ENCODE measurements at regions not wholly inside any gene's neighbourhood (a gene's known extent, or its start where the extent isn't known, plus 50 kb on each side); places are given as distances from the start of the nearest gene placed in this dataset.
A peak's percentile ranks its signal among the peaks of the same experiment; 100 is the strongest.

DNA sequence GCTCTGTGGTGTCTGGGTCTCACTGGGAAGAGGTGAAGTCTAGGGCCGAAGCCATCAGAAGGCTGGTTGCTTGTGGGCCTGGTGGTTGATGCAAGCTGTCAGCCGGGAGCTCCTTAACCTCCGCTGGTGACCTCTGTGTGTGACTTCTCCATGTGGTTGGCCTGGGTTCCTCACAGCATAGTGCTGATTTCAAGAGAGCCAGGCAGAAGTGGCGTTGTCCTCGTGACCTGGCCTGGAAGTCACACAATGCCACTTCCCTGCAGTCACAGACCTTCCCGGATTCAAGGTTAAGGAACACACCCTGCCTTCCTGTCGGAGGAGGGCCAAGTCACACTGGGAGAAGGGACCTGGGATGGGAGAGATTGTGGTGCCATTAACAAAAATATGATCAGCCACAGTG lies 303.7 kb upstream of the HS6ST1 start:
- TF ChIP-seq, protein P1, sequence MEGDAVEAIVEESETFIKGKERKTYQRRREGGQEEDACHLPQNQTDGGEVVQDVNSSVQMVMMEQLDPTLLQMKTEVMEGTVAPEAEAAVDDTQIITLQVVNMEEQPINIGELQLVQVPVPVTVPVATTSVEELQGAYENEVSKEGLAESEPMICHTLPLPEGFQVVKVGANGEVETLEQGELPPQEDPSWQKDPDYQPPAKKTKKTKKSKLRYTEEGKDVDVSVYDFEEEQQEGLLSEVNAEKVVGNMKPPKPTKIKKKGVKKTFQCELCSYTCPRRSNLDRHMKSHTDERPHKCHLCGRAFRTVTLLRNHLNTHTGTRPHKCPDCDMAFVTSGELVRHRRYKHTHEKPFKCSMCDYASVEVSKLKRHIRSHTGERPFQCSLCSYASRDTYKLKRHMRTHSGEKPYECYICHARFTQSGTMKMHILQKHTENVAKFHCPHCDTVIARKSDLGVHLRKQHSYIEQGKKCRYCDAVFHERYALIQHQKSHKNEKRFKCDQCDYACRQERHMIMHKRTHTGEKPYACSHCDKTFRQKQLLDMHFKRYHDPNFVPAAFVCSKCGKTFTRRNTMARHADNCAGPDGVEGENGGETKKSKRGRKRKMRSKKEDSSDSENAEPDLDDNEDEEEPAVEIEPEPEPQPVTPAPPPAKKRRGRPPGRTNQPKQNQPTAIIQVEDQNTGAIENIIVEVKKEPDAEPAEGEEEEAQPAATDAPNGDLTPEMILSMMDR (IDR thresholded peaks at IDR 0.05; ENCODE audit: insufficient read depth, low read length): no peak
- no peak overlapping the region for H3K4me3 ChIP-seq (ENCODE audit: low read depth, low read length)
- DNase-seq (ENCODE audit: low read depth): no peak

DNA sequence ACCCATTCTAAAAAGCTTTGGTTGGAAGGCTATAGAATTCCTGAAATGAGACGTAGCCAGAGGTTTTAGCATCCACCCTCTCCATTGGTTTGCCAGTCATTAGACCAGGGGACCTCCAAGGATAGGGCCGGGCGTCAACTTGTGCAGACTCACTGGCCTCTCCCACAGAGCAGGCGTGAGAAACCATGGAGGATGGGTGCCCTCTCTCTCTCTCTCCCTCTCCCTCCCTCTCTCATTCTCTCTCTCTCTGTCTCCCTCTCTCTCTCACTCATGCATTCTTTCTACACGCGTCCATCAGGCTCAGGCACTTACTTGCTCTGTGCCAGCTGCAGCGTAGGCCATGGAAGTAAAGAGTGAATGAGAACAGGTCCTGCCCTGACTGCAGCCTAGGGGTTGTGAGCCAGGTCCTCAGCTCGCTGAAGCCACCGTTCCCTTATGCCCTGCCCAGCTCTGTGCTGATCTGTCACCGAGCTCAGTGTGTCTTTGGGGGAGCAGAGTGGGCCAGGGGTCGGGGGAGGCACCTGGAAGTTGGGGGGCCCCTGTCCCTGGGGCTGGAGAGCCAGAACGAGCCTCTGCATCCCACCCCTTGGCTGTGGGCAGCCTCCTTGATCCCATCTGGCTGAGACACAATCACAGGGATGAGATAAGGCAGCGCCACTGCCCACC lies 304.4 kb upstream of the HS6ST1 start:
- TF ChIP-seq, protein P1 (IDR thresholded peaks at IDR 0.05; ENCODE audit: insufficient read depth, low read length): no peak
- no peak overlapping the region for H3K4me3 ChIP-seq (ENCODE audit: low read depth, low read length)
- DNase-seq (ENCODE audit: low read depth): peak; percentile 44

DNA sequence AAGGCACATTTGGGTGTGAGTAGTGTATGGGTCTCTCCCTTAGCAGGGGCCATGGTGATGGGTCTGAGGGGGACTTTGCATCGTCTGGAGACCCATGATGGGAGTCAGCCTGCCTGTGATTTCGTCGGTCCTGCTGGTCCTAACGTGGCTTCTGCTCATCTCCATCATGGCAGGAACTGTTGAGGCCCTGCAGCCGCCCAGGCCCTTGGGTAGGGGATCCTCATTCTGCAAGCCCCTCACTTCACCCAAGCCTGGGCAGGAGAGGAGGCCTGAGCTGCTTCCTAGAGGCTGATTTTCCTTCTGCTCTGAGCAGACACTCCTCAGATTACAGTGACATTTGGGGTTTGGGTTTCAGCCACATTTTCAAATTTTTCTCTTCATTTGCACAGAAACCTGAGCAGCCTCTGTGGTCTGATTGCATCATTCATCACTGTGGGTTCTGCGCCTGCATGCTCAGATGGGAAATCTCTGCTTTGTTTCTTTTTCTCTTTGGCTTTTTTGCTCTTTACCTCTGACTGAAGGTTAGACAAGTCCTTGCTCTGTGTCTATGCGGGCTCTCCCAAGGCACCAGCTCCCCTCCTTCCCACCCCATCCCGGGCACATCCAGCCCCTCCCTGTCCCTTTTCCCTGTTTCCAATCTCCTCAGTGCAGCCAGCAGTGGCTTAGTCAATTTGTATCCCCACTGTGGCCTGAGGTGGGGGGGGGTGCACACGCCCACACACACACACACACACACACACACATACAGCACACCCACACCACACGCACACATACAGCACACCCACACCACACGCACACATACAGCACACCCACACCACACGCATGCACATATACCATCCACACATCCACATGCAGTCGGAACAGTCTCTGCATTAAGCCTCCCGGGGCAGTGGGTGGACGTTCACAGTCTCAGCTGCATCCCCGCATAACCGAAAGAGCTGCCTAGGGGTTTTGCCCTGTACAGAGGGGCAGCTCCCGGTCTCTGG lies 305.4 kb upstream of the HS6ST1 start:
- H3K4me3 ChIP-seq (ENCODE audit: low read depth, low read length): no peak overlapping the region
- TF ChIP-seq, protein P1 (IDR thresholded peaks at IDR 0.05; ENCODE audit: insufficient read depth, low read length): no peak
- peak; percentile 91 for DNase-seq (ENCODE audit: low read depth)

DNA sequence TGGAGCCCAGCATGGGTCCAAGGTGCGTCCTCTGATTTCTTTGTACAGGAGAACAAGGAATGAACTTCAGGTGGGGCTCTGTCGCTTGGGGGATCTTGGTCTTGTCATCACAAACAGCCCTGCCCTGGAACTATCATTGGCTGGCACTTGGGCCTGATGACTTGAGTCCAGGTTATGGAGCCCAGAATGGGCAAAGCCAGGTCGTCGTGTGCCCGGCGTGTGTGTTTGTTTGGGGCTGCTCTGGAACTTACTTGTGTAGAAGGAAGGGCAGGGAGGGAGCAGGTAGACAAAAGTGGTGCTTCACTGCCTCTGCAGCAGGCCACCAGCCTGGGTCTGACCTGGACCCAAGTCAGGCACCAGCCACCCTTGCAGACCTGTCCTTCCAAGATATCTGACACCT lies 306.3 kb upstream of the HS6ST1 start:
- no peak for DNase-seq (ENCODE audit: low read depth)
- TF ChIP-seq, protein P1 (IDR thresholded peaks at IDR 0.05; ENCODE audit: insufficient read depth, low read length): no peak
- no peak overlapping the region for H3K4me3 ChIP-seq (ENCODE audit: low read depth, low read length)

DNA sequence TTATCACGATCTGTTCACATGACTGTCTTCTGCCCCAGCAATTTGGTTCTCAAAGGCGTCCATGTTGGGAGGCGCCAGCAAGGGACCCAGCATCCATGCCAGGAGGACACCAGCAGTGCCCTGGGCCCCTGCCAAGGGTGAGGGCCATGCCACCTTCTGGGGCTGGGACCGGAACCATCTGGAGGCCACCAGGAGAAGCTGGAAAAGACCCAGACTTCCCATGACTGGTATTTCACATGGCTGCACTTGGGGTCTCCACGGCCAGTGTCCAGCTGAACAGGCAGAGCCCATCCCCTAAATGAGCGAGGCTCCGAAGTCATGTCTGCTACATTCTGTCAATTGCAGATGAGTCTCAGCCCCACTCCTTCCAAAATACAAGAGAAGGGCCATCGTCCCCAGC lies 306.8 kb upstream of the HS6ST1 start:
- no peak for DNase-seq (ENCODE audit: low read depth)
- no peak overlapping the region for H3K4me3 ChIP-seq (ENCODE audit: low read depth, low read length)
- TF ChIP-seq, protein P1 (IDR thresholded peaks at IDR 0.05; ENCODE audit: insufficient read depth, low read length): no peak

DNA sequence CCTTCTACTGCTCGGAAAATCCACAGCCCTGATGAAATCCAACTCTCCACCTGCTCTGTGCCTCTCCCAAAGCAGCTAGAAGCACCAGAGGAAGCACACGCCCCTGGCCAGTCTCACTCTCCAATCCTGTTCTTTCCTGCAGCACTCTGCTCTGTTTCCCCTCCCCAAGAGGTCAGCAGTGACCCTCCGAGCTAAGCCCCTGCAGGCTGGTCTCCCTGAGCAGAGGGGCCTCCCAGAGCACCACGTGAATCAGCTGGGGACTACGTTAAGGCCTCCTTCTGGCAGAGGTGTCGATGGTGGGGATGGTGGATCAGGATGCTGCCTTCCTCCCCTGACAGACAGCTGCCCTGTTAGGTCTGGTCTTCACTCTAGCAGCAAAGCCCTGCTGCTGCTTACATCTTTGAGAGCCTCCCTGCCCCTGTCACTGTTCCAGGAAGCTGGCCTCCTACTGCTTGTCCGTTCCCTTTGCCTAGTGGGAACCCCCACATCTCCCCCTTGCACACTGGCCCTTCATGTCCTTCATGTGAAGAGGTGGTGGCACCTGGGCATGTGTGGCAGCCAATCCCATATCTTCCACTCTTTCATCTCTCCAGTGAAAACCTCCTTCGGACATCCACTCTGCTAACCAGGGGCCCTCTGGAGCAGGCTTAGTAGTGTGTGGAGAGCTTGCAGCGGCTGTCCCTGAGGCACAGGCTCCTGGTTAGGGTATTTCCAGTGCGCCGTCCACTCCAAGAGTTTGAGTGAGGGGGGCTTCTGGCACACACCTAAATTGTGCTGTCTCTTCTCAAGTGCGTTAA lies 307.5 kb upstream of the HS6ST1 start:
- TF ChIP-seq, protein P1 (IDR thresholded peaks at IDR 0.05; ENCODE audit: insufficient read depth, low read length): no peak
- no peak for DNase-seq (ENCODE audit: low read depth)
- no peak overlapping the region for H3K4me3 ChIP-seq (ENCODE audit: low read depth, low read length)

Data from fibroblast of the aortic adventitia (primary cell).